Medulla oblongata (tissue), 1 donor: ENCODE measurements at regions not wholly inside any gene's neighbourhood (a gene's known extent, or its start where the extent isn't known, plus 50 kb on each side); places are given as distances from the start of the nearest gene placed in this dataset.

Source experiments
- DNase-seq: peaks from one replicate; pipeline ENCODE4 v3.0.0-alpha.2; 2015; ENCODE audit errors: extremely low spot score

GRCh38 chr6:50217841-50218240, 168.1 kb upstream of the DEFB112 start:
- no peak for DNase-seq

DNA sequence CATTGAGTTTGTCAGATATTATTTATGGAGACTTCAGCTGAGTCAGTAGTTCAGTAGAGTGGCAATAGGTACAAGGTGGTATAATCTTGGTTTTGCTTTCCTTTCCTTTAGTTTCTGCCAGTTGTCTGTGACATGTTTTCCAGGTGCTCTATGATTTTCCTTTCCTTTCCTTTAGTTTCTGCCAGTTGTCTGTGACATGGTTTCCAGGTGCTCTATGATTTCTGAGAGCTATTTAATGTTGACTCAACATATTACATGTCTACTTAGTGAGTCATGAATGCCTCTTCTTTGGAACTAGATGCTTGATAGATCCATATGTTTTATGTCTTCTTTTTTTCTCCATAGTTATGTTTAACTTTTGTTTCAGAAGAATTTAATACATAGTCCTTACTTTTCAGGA, 186.4 kb upstream of the DEFB112 start:
- no peak for DNase-seq

- no peak for DNase-seq
Measured at GRCh38 chr6:50239853-50240252, 190.1 kb upstream of the DEFB112 start.

- DNase-seq, result no peak
Measured at GRCh38 chr6:50240986-50241385, 191.3 kb upstream of the DEFB112 start.

DNA sequence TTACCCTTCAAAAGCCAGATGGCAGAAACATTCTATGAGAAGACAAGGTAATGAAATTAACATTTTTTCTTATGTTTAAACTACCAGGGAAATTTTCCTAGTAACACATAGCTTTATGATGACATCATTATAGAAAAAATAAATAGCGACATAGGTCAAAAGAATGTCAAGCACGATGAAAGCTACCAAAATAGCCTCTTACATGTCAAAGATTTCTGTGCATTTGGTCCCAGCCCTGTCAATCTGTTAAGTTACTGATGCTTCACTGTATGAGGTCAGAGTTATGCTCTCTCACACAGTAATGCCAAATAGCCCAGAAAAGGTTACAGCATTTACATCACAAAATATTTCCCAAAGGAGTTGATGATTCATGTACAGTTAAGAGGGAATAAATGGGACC, 199.8 kb upstream of the DEFB112 start:
- no peak for DNase-seq

DNA sequence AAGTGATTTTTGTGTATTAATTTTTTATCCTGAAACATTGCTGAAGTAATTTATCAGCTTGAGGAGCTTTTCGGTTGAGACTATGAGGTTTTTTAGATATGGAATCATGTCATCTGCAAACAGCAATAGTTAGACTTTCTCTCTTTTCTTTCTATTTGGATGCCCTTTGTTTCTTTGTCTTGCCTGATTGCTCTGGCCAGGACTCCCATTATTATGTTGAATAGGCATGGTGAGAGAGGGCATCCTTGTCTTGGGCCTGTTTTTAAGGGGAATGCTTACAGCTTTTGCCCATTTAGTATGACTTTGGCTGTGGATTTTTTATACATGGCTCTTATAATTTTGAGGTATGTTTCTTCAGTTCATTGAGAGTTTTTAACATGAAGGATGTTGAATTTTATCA, 207.6 kb upstream of the DEFB112 start:
- DNase-seq, result no peak

- no peak for DNase-seq
Measured at GRCh38 chr6:50259903-50260302, 210.2 kb upstream of the DEFB112 start.

GRCh38 chr6:50264995-50265571, 215.4 kb upstream of the DEFB112 start:
- peak; percentile 4 for DNase-seq

DNA sequence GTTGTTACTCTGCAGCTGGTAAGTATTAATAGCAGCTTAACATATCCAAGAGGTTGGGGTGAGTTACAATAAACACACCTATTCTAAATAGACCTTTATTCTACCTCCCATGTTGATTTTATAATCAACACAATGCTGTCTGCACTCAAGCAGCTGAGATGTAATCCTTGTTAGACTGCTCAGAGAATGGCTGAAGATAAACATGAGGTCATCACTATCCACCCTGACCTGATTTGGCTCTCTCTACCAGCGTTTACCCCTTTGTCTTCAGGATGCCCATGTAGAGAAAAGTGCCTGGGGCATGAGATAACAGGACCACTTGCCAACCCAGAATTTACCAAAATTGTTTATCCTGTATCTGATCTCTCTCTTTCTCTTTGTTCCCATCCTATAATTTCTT, 220.7 kb upstream of the DEFB112 start:
- DNase-seq, result no peak

- no peak for DNase-seq
Measured at GRCh38 chr6:50271266-50271665, 221.5 kb upstream of the DEFB112 start.

DNA sequence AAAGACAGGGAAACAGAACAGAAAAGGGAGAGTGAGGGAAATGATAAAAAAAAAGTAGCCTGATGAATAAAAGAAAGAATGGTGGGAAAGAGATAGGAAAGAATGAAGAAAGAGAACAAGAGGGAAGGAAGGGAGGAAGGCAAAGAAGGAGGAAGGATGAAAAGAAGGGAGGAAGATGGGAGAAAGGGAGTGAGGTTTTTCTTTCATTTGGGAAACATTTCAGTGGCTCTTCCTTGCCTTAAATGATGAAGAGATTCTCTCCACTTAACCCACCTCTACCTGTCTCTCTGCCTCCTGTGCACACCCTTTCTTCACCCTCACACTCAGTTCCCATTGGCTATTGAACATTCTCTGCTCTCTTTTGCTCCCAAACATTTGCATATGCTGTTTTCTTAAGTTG, 222.1 kb upstream of the DEFB112 start:
- DNase-seq, result no peak

GRCh38 chr6:50272611-50273010, 222.9 kb upstream of the DEFB112 start:
- DNase-seq, result no peak

DNA sequence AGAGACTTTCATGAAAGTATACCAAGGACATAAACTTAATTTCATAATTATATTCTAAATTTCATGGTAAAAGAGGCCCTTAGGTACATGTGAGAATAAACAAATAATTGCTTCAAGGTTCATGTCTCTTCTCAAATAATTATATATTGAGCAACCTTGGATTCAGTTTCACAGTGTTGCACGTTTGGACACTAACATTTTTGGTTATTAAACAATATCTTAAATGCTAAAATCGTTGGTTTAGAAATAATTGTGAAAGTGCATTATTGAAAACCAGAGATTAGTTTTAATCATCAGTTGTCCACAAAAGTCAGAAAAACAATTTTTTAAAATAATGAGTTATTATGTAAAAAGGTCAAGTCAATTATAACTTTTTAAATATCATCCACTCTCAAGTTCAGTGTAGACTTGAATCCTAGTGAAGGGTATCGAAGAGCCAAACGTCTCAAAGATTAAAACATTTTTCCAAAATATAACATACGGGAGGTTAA, 227.1 kb upstream of the DEFB112 start:
- DNase-seq, result no peak

GRCh38 chr6:50277774-50278173, 228.0 kb upstream of the DEFB112 start:
- no peak for DNase-seq

DNA sequence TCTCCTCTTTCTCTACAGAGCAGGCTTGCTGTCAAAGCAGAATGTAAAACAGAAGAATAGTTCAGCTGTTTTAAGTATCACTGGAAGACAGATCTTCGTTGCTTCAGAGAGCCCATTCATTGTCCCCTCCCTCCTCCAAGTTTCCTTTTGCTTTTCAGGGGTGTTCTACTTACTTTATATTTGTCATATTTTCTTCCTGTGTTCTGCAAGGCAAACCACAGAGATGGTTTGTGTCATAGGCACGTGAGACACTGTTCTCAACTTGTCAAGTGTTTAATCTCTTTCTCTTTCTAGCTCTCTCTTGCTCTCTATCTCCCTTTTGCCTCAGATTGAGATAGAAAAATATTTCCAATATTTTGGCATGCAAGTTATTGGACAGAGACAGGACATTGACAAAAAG, 228.9 kb upstream of the DEFB112 start:
- no peak for DNase-seq

GRCh38 chr6:50285735-50286134, 236.0 kb upstream of the DEFB112 start:
- DNase-seq, result no peak

GRCh38 chr6:50288241-50288640, 238.5 kb upstream of the DEFB112 start:
- no peak for DNase-seq

GRCh38 chr6:50288881-50289280, 239.2 kb upstream of the DEFB112 start:
- no peak for DNase-seq

GRCh38 chr6:50289366-50289765, 239.6 kb upstream of the DEFB112 start:
- DNase-seq, result no peak

DNA sequence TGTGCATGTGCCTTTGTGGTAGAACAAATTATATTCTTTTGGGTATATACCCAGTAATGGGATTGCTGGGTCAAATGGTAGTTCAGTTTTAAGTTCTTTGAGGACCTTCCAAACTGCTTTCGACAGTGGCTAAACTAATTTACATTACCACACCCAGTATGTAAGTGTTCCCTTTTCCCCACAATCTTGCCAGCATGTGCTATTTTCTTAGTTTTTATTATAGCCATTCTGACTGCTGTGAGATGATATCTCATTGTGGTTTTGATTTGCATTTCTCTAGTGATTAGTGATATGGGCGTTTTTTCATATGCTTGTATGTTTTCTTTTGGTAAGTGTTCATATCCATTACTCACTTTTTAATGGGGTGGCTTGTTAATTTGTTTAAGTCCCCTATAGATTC, 251.6 kb upstream of the DEFB112 start:
- no peak for DNase-seq

DNA sequence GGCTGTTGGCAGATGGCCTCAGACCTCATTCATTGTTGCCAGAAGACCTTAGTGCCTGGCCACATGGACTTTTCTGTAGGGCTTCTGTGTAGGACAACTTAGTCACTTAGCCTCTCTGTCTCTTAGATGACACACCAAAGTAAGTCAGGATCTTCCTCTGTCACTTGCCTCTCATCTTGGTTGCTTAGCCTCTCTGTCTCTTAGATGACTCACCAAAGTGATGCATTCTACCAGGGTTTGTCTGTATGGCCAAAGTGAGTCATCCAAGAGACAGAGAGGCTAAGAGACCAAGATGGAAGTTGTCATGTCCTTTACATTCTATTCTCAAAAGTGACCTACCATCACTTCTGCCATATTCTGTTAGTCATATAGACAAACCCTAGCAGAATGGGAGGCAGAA, 255.9 kb upstream of the DEFB112 start:
- no peak for DNase-seq

DNA sequence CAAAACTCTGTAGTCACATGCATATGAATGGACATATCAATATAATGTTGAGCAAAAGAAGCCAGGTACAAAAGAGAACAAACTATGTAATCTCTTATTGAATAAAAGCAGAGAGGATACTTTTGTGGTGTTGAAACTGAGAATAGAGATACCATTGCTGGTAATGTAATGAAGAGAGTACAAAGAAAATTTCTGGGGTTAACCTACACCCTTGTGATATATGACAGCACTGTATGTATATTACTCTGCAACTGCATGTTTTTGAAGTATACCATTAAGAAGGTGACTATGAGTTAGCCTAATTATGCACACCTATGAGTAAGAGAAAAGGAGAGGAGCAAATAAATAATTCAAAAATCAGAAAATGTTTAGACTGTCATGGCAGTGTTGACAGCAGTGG, 268.8 kb upstream of the DEFB112 start:
- no peak for DNase-seq

- DNase-seq, result no peak
Measured at GRCh38 chr6:50330347-50330746, 280.6 kb upstream of the DEFB112 start.

- no peak for DNase-seq
Measured at GRCh38 chr6:50330963-50331362, 281.2 kb upstream of the DEFB112 start.
